GM21723 (cell line): ENCODE measurements at regions not wholly inside any gene's neighbourhood (a gene's known extent, or its start where the extent isn't known, plus 50 kb on each side); places are given as distances from the start of the nearest gene placed in this dataset.
"Not testable (repeated sequence)": the region's sequence is repeated elsewhere in the genome, so short reads cannot be mapped to it uniquely, and the experiment has no call there.

Experiments
- ATAC-seq: cut with Tn5 transposase; IDR thresholded peaks from one replicate; pipeline ENCODE4 v1.9.1; 2021; ENCODE audit warnings: mild to moderate bottlenecking, moderate library complexity; ENCODE audit not compliant: unreplicated experiment

DNA sequence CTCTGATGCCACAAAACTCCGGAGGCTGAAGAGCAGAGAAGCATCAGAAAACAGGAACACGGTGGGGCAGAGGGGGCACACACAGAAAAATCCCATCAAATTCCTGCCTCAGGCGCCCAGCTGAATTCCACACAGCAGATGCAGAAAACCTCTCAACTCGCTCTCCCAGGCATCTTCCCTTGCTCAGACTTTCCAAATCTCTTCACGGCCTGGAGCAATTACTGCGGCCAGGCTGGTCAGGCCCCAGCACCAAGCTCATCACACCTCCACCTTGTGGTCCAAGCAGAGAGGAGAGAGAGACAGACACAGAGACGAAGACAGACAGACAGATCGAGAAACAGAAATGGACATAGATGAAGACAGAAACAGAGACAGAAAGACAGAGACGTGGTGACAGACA is 89.0 kb downstream of the NCOR2 start:
- ATAC-seq, result no peak

DNA sequence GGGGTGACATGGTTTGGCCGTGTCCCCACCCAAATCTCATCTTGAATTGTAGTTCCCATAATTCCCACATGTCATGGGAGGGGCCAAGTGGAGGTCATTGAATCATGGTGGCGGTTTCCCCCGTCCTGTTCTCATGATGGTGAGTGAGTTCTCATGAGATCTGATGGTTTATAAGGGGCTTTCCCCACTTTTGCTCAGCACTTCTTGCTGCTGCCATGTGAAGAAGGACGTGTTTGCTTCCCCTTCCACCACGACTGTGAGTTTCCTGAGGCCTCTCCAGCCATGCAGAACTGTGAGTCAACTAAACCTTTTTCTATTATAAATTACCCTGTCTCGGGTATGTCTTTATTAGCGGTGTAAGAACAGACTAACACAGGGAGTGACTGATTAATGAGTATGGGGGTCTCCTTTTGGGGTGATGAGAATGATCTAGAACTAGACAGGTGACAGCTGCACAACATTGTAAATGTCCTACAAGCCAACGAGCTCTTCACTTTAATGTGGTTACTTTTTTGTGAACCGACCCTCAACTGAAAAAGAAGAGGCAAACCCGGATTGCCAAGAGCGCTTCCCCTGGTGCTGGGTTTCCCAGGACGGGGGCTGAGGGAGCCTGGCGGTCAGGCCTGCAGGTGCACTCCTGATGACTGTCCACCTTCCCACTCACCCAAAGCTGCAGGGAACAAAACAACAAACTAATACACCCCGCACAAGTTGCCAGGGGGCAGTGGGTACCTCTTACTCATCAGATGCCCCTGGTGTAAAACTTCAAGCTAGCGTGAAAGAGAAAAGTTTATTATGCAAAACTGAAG is 90.1 kb downstream of the NCOR2 start:
- ATAC-seq, result no peak

DNA sequence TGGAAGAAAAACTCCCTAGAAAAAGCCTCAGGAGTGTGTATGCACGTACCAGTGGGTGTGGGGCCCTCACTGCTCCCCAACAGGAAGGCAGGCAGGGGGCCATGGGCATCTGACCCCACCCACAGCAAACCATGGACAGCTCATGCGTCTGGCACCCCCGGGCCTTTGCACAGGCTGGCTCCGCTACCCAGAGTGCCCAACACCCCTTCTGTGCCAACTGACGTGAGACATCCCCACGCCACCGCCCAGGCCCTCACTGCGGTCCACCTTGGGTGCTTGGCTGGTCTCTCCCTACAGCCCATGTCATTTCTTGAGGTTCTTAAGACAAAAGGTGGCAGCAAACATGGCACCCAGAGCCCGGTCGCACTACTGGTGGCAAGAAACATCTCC is 91.4 kb downstream of the NCOR2 start:
- ATAC-seq, result no peak

DNA sequence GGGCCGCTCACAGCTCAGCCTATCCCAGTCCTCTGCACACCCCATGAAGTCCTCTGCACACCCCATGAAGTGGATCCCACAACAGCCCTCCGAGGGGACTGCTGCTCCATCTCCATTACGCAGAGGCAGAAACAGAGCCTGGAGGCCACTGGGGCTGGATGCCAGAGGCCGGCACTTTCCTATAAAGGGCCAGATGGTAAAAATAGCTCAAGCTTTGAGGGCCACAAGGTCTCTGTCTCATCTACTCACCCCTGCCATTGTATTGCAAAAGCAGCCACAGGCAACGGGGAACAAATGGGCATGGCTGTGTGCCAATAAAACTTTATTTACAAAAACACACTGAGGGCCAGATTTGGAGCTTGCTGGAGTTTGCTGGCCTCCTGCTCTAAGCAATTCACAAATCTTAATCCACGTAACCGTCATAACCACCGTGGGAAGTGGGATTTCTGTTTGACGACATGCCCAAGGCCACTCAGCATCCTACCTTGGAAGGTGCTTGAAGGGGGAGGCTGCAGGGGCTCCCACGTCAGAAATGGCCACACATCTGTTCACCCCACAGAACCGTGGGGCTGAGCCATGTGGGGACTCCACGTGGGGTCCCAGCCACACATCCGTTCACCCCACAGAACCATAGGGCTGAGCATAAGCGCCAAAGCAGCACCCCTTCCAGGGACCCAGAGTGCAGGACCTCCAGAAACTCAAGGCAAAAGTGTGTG is 92.0 kb downstream of the NCOR2 start:
- ATAC-seq, result no peak

DNA sequence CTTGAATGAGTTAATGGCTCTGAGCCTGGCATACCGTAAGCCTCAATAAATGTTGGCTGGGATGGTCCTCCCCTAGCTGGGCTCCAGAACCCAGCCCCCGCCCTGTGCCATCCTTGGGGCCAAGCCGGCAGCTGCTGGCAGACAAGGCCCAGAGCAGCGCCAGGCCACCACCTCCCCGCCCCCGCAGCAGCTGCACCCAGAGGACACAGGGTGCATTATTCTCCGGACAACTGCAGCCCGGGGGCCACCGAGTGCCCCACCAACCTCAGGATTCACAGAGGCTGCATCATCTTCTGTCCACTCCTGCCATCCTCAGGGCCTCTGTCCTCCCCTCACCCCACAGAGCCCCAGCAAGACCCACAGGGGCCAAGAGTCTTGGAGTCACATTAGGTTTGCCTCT is 92.7 kb downstream of the NCOR2 start:
- no peak for ATAC-seq

DNA sequence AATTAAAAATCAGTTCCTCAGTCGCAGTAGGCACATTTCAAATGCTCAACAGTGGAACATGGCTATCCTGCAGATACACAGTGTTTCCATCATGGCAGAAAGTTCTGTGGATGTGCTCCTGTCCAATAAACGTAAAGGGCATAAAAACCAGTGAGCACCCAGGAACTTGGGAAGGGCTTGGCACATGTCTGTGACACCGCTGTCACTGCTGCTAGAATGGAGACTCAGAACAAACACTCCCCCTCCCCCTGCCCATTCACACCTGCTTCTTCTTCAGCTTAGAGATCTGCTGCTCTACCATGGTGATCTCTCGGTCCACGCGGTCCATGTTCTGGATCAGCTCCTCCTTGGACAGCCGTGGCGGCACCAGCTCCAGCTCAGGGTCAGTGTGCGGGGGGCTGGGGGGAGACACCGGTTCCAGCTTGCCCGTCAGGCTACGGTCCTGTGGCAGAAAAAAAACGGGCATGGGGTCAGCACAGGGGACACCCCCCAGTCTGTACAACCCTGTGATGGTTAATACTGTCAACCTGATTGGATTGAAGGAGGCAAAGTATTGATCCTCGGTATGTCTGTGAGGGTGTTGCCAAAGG is 94.6 kb downstream of the NCOR2 start:
- ATAC-seq, result no peak

DNA sequence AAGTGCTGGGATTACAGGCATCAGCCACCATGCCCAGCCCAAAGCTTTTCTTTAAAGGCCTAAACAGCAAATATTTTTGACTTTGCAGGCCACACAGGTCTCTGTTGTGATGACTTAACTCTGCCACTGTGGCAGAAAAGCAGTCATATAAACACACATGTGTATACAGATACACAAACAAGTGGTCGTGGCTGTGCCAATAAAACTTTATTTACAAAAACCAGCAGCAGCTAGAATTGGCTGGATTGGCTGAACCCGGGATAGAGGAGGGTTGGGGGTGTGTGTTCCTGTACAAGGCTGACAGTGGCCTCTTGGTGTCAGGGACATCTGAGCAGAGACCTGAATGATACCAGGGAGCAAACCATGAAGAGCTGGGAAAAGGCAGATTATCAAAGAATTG is 95.6 kb downstream of the NCOR2 start:
- ATAC-seq, result no peak

DNA sequence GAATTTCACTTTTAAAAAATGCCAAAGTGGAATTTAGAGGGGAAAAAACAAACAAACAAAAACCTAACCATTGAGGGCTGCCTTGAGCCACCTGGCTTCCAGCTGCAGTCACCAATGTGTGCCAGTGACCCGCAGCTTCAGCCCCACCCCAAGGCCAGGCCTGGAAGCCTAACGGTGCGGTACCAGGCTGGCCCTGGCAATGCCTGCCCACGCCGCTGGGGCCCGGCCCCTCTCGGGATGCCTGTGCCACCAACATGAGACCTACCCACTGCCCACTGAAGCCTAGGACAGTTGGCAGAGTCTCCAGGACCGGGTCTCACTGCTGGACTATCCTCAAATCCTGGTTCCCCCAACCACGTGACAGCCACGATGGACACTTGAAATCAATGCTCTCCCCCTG is 96.6 kb downstream of the NCOR2 start:
- ATAC-seq, result no peak

DNA sequence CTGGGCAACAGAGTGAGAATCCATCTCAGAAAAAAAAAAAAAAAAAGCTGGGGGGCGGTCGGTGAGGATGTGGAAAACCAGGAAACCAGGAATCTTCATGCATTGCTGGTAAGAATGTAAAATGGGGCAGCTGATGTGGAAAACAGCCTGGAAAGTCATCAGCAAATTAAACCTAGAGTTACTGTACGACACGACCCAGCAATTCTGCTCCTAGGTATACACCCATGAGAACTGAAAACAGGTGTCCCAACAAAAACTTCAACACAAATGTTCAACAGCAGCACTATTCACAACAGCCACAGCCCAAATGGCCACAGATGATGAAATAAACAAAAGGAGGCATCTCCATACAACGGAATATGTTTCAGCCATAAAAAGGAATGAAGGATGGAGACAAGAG is 97.3 kb downstream of the NCOR2 start:
- ATAC-seq, result no peak

DNA sequence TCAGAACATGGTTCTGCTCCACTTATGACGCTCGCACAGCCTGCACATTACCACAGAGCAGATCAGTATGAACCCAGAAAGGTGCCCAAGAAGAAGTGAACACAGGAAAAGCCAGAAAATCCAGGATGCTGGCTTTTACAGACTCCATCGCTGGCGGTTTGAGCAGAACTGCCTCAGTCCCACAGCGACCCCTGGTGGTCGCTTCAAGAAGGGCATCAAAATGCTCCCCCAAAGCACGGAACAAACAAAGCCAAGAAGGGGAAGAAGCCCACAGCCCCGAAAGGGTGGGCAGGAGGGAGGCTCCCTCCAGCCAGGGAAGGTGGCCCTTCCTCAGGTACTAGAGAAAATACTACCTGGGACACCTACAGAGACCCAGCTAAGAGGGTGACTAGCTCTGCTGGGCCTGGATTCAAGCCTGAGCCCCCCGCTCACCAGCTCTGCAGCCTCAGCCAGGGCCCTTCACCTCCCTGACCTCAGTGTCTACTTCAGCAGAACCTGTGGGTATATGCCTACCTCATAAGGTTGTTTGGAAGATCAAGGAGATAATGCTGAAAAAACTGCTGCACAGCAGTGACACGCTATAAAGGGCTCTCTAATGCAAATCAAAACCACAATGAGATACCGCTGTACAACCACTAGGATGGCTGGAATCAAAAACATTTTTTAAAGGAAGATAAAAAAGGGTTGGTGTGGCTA is 98.1 kb downstream of the NCOR2 start:
- no peak for ATAC-seq

DNA sequence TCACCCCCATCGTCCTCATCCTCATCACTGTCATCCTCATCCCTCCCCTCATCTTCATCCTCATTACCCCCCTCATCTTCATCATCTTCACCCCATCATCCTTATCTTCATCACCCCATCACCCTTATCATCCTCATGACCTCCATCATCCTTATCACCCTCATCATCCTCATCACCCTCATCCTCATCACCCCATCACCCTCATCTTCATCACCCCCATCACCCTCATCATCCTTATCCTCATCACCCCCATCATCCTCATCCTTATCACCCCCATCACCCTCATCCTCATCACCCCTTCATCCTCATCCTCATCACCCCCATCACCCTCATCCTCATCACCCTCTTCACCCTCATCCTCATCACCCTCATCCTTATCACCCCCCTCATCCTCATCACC is 99.9 kb downstream of the NCOR2 start:
- ATAC-seq, result not testable (repeated sequence)

DNA sequence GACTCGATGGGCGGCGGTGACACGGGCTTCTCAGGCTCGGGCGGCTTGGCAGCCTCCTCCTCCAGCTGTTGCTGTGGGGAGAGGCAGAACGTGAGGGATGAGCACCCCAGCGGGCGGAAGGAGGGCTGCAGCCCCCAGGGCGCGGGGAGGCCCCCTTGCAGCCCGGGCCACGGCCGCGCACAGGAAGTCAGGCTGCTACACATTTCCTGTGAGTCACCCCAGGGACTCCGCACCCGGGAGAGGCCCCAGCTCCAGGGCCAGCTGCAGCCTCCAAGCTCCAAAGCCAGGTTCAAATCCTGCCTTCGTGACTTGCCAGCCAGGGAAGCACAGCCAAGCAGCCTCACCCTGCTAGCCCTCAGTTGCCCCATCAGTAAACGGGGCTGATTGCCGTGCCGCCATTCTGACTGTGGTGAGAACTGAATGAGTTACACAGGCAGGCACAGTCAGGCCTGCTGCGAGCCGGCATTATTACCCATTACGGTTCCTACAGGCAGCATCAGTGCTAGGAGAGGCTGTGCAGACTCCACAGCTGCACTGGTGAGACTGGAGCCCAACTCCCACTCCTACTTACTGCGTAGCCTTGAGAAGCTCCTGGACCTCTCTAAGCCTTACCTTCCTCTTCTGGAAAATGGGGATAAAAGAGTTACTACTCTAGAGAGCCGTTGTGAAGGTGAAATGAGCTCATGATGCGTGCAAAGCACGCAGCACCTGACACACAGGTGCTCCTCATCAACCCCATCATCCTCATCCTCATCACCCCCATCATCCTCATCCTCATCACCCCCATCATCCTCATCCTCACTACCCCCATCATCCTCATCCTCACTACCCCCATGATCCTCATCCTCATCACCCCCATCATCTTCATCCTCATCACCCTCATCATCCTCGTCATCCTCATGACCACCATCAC is 100.9 kb downstream of the NCOR2 start:
- peak; percentile 97 for ATAC-seq

DNA sequence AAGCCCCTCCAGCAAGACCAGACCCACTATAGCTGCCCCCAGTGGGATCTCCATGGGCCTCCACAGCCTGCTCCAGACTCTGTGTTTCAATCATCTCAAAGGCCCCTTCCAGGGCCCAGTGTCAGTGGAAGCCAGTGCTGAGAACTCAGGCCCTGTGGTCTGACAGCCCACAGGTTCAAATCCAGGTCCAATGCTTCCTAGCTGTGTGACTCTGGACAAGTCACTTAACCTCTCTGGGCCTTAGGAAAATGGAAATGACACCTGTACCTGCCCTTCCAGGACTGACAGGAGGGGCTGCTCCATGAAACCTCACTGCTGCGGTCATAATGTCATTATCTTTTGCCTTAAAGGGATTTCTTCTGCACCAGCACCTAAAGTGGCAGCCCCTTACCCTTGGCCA is 101.9 kb downstream of the NCOR2 start:
- no peak for ATAC-seq

DNA sequence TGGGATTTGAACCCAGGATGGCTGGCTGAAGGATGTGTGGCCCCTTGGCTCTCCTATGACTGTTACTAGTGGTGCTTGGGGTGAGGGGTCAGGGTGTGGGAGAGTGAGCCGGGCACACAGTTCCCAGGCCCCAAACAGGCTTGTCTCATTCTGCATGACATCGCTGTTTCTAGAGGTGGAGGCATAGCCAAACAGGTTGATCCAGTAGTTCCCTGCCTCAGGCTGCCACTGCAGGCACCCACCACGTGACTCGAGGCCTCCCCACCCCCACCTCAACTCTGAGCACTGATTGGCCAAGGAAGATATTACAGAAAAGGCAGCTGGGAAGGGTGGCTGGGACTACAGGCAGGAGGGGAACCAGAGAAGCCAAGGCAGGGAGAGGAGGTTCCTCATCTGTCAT is 102.6 kb downstream of the NCOR2 start:
- no peak for ATAC-seq

DNA sequence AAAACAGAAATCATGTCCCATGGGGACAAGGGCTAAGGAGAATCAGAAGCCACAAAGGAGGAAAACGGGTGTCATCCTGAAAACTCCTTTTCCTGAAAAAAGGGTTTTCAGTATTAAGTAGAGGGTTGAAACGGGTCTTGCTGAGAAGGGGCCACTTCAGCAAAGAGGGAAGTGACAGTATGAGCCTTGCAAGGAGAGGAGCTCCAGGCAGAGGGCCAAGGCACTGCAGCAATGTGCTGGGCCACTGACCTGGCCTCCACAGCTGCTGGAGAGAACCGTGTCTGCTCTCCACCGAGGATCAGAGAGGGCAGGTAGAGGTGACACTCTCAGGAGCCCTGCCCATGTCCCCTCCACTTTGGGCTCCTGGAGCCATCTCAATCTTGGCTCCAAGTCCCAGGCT is 103.3 kb downstream of the NCOR2 start:
- no peak for ATAC-seq

DNA sequence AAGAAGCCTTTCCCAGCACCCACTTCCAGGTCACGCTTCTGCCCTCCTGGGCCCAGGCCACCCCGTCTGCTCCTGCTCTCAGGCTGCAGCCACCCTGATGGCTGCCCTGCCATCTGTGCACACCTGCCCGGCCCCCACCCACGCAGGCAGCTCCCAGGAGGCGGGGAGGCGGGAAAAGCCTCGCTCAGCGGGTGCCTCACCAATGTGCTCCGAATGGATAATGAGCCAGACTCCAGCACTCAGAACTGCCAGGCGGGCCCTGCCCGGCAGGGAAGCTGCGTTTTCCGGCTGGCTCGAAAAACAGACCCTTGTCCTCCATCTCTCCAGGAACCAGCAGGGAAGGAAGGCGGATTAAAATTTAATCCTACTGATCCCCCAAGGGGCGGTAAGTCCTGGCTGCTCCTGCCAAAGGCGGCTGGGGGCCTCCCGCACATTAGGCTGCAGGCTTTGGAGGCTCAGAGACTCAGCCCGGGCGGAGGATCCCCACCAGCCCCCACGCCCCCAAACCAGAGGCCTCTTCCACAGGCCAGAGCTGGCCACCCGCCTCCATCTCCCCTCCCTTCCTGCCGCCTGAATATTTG is 104.0 kb downstream of the NCOR2 start:
- no peak for ATAC-seq

DNA sequence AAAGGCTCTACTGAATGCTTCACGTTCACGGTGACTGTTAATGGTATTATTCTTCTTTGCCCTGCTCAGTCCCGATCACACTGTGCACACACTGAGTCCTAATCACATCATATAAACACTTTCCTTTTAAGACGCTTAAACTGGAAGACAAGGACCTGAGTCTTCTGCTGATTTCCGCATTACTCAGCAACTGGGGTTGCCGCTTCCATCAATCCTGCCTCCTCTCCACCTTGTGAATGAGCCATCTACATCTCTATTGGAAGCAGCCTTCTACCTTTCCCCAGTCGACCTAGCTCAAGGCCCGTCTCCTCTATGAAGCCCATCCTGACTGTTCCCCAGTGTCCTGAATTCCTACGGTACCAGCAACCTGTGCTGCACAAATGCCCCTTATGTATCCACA is 104.7 kb downstream of the NCOR2 start:
- ATAC-seq, result no peak

DNA sequence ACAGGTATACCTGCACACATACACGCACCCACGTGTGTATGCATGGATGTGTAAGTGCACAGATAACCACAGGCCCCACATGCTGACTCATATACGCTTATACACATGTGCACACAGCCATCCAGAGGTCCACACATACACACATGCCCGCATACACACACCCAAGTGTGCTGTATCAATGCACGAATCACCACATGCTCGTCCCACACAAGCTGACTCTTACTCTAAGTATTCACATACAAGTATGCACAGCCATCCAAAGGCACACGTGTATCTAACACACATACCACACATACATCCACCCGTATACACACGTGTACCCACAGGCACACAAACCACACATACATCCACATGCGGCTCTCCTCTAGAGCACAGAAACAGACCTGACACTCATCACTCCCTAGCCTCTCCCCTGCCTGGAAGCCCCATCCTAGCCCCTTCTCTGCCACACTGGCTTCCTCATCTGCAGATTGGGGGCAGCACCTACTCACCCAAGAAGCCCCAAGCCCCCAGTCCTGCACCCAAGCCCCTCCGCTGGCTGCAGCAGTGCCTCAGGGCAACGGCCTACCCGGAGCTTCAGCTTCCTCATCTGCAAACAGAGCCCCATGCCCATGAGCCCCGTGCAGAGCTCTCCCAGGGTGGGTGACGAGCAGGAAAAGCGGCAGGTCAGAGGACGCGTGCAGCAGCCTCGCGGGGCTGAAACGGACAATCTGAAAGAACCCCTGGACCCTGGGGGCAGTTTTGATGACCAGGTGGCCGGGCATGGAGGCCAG is 105.4 kb downstream of the NCOR2 start:
- no peak for ATAC-seq

DNA sequence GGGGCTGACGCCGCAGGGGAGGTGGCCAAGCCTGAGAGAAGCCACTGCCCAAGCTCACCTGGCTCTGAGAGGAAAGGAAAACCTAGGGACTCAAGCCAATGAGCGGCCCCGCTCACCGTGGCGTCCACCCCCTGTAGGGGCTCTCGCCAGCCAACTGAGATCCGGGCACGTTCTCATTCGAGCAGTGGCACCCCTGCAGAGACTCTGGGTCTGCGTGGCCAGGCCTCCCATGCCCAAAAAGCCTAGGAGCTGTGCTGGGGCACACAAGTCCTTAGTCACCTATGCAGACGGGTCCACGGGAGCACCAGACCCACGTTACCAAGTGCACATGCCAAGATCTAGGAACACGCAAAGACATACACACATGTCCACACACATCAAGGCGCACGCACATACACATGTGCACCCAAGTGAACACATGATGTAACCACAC is 106.2 kb downstream of the NCOR2 start:
- ATAC-seq, result no peak
